ENCODE measurements at regions not wholly inside any gene's neighbourhood (a gene's known extent, or its start where the extent isn't known, plus 50 kb on each side); places are given as distances from the start of the nearest gene placed in this dataset.
"Not testable (repeated sequence)": the region's sequence is repeated elsewhere in the genome, so short reads cannot be mapped to it uniquely, and the experiment has no call there.

GRCh38 chr16:26990384-26991120, 76.2 kb upstream of the C16orf82 start:
- not testable (repeated sequence) for TF ChIP-seq CTCF (conservative IDR thresholded peaks at IDR 0.05 in 1 of 2, IDR thresholded peaks at IDR 0.05 in 1 of 2; ENCODE audit: low read depth in 1 of 2, low read length in 2 of 2); EZH2 (IDR thresholded peaks at IDR 0.05; ENCODE audit: low read length, missing control alignments)

Measured in fibroblast of lung (primary cell).